ENCODE measurements at regions not wholly inside any gene's neighbourhood (a gene's known extent, or its start where the extent isn't known, plus 50 kb on each side); places are given as distances from the start of the nearest gene placed in this dataset.
"Not testable (repeated sequence)": the region's sequence is repeated elsewhere in the genome, so short reads cannot be mapped to it uniquely, and the experiment has no call there.

GRCh38 chr14:82667006-82667405 is 1133.4 kb upstream of the SEL1L start:
- Histone ChIP-seq H3K27ac (no peak overlapping the region), H3K9ac (ENCODE audit: low read depth in 2 of 2, low read length in 2 of 2) (no peak overlapping the region), H3K4me1 (no peaks in the 10 kb centered on the region), H3K27me3 (no peaks in the 10 kb centered on the region), H3K36me3 (no peaks in the 10 kb centered on the region), H3K9me3 (no peaks in the 10 kb centered on the region), H3K4me3 (no peak overlapping the region)
- intact Hi-C loops (cut with DNase I), result no loop called here
- no peak for DNase-seq
- no peak for TF ChIP-seq CTCF (IDR thresholded peaks at IDR 0.05)

GRCh38 chr14:82667501-82667900 is 1133.8 kb upstream of the SEL1L start:
- DNase-seq, result no peak
- no peak overlapping the region for H3K9ac ChIP-seq (ENCODE audit: low read depth in 2 of 2, low read length in 2 of 2)
- no peak for TF ChIP-seq CTCF (IDR thresholded peaks at IDR 0.05)
- intact Hi-C loops (cut with DNase I), result no loop called here
- H3K4me3 ChIP-seq, result no peak overlapping the region
- H3K4me1 ChIP-seq, result no peaks in the 10 kb centered on the region
- no peaks in the 10 kb centered on the region for H3K36me3 ChIP-seq
- no peaks in the 10 kb centered on the region for H3K27me3 ChIP-seq
- H3K9me3 ChIP-seq, result no peaks in the 10 kb centered on the region
- H3K27ac ChIP-seq, result no peak overlapping the region

GRCh38 chr14:82676403-82676802 is 1142.8 kb upstream of the SEL1L start:
- intact Hi-C loops (cut with DNase I), result no loop called here
- Histone ChIP-seq H3K36me3 (no peaks in the 10 kb centered on the region), H3K27ac (no peak overlapping the region), H3K4me3 (no peak overlapping the region), H3K4me1 (no peaks in the 10 kb centered on the region), H3K9me3 (no peaks in the 10 kb centered on the region), H3K9ac (ENCODE audit: low read depth in 2 of 2, low read length in 2 of 2) (no peak overlapping the region), H3K27me3 (no peaks in the 10 kb centered on the region)
- no peak for DNase-seq
- no peak for TF ChIP-seq CTCF (IDR thresholded peaks at IDR 0.05)

- no peak for TF ChIP-seq CTCF (IDR thresholded peaks at IDR 0.05)
- intact Hi-C loops (cut with DNase I), result no loop called here
- Histone ChIP-seq H3K36me3 (no peaks in the 10 kb centered on the region), H3K27ac (no peak overlapping the region), H3K27me3 (no peaks in the 10 kb centered on the region), H3K9me3 (no peaks in the 10 kb centered on the region), H3K4me1 (no peaks in the 10 kb centered on the region), H3K4me3 (no peak overlapping the region), H3K9ac (ENCODE audit: low read depth in 2 of 2, low read length in 2 of 2) (no peak overlapping the region)
- no peak for DNase-seq
Measured at GRCh38 chr14:82689948-82690347, 1156.3 kb upstream of the SEL1L start.

- H3K27ac ChIP-seq; H3K9ac ChIP-seq (ENCODE audit: low read depth in 2 of 2, low read length in 2 of 2); H3K4me1 ChIP-seq; intact Hi-C loops (cut with DNase I); H3K27me3 ChIP-seq; H3K36me3 ChIP-seq; DNase-seq; H3K4me3 ChIP-seq; H3K9me3 ChIP-seq: not testable (repeated sequence)
Measured at GRCh38 chr14:82691191-82691590, 1157.5 kb upstream of the SEL1L start.

GRCh38 chr14:82694820-82695219 is 1161.2 kb upstream of the SEL1L start:
- intact Hi-C loops (cut with DNase I), result no loop called here
- H3K9me3 ChIP-seq, result no peaks in the 10 kb centered on the region
- H3K4me3 ChIP-seq, result no peak overlapping the region
- no peak for TF ChIP-seq CTCF (IDR thresholded peaks at IDR 0.05)
- no peak overlapping the region for H3K27ac ChIP-seq
- H3K36me3 ChIP-seq, result no peaks in the 10 kb centered on the region
- no peak for DNase-seq
- no peaks in the 10 kb centered on the region for H3K4me1 ChIP-seq
- H3K27me3 ChIP-seq, result no peaks in the 10 kb centered on the region
- no peak overlapping the region for H3K9ac ChIP-seq (ENCODE audit: low read depth in 2 of 2, low read length in 2 of 2)
